Ovary (tissue), 7 donors: ENCODE measurements at regions not wholly inside any gene's neighbourhood (a gene's known extent, or its start where the extent isn't known, plus 50 kb on each side); places are given as distances from the start of the nearest gene placed in this dataset.

Experiments used
- DNase-seq, 5 donors: peaks; one replicate each; pipeline ENCODE4 v3.0.0-alpha.2; 2019 to 2020
- H3K27ac ChIP-seq, 2 donors: fragments of 200-600 bp; one replicate each; pipeline versions ENCODE4 v1.5.1 to v1.8.0; 2019 to 2022
- H3K27me3 ChIP-seq: fragments of 200-600 bp; one replicate; pipeline ENCODE4 v1.8.0; 2022
- H3K36me3 ChIP-seq: fragments of 200-600 bp; sonication (generic); one replicate; pipeline ENCODE4 v1.5.1; 2019
- H3K4me1 ChIP-seq: one replicate; pipeline ENCODE4 v1.8.1; 2013; ENCODE audit warnings: mild to moderate bottlenecking, moderate library complexity; ENCODE audit not compliant: insufficient read depth
- H3K4me3 ChIP-seq: fragments of 200-600 bp; sonication (generic); one replicate; pipeline ENCODE4 v1.5.1; 2017
- H3K9me3 ChIP-seq, 2 donors: fragments of 200-600 bp in 1 of 2; sonication (generic) in 1 of 2; one replicate each; pipeline versions ENCODE4 v1.5.1 to v1.8.1; 2013 to 2019; ENCODE audit warnings: mild to moderate bottlenecking in 1 of 2, moderate library complexity in 1 of 2
- CTCF ChIP-seq, 3 donors: fragments of 450-650 bp in 2 of 3; fragments of 200-600 bp in 1 of 3; IDR thresholded peaks; one replicate each; pipeline versions ENCODE4 v1.5.1 to v1.8.0; 2016 to 2022; ENCODE audit warnings: antibody characterized with exemption in 3 of 3, mild to moderate bottlenecking in 1 of 3
- EP300 ChIP-seq: sonication (generic); formaldehyde crosslinking; IDR thresholded peaks from one replicate; pipeline ENCODE4 v1.6.1; 2017; ENCODE audit warnings: antibody characterized with exemption
- POLR2A ChIP-seq: fragments of 450-650 bp; IDR thresholded peaks from one replicate; pipeline ENCODE4 v1.6.1; 2017; ENCODE audit warnings: antibody characterized with exemption, mild to moderate bottlenecking, moderate library complexity
- WGBS, 3 donors: extraction: QIAGEN DNeasy Blood & Tissue Kit in 1 of 3; methylation state at CpG; one replicate each; pipeline versions ENCODE4 v1.1.5 to v1.1.7; 2013 to 2017; 5-methylcytosine and 5-hydroxymethylcytosine counted together
- intact Hi-C, 4 donors: fragments of 100-400 bp; cut with DNase I; formaldehyde crosslinking; loops; one replicate each; pipeline versions ENCODE4 v1.11.0 to v1.15.1; 2022 to 2023
- donor health status: DM: no; HTN: no; CAD: no; lungs with moderate emphysema.
- donor health status: DM: no; HTN: no; CAD: no.
- donor health status: Bipolar disorder and iron deficiency.
- donor health status: DM: no; HTN: no; CAD: no.
- donor health status: DM: yes; HTN: yes; CAD: no.

GRCh38 chr11:69390561-69390960, 90.9 kb upstream of the LINC01488 start:
- H3K27ac ChIP-seq = no peak overlapping the region
- TF ChIP-seq EP300 = no peak
- TF ChIP-seq CTCF (IDR thresholded peaks at IDR 0.05) = no peak
- no peak for TF ChIP-seq POLR2A
- no peak for DNase-seq
- H3K4me3 ChIP-seq = no peak overlapping the region
- H3K27me3 ChIP-seq = no peaks in the 10 kb centered on the region
- WGBS, 3 donors = 50 to 63% (median 58%) methylated on average over 8 of the region's 8 CpGs
- no peaks in the 10 kb centered on the region for H3K9me3 ChIP-seq
- H3K36me3 ChIP-seq = no peaks in the 10 kb centered on the region
- no peaks in the 10 kb centered on the region for H3K4me1 ChIP-seq
- intact Hi-C loops = no loop called here

- 69 to 74% (median 70%) methylated on average over 34 of the region's 34 CpGs for WGBS, 3 donors
- intact Hi-C loops = no loop called here
- TF ChIP-seq CTCF (IDR thresholded peaks at IDR 0.05) (no peak), EP300 (no peak), POLR2A (no peak)
- DNase-seq = peak in 1 of 5 donors; percentile 3
- Histone ChIP-seq H3K36me3 (no peaks in the 10 kb centered on the region), H3K27me3 (no peaks in the 10 kb centered on the region), H3K4me1 (no peaks in the 10 kb centered on the region), H3K4me3 (no peak overlapping the region), H3K9me3 (no peaks in the 10 kb centered on the region), H3K27ac (no peak overlapping the region)
Observed at GRCh38 chr11:69391192-69392103, 90.0 kb upstream of the LINC01488 start.

GRCh38 chr11:69392104-69392653, 89.3 kb upstream of the LINC01488 start:
- Histone ChIP-seq H3K27ac (no peak overlapping the region), H3K4me3 (no peak overlapping the region), H3K9me3 (no peaks in the 10 kb centered on the region), H3K36me3 (no peaks in the 10 kb centered on the region), H3K27me3 (no peaks in the 10 kb centered on the region), H3K4me1 (no peaks in the 10 kb centered on the region)
- 64 to 77% (median 75%) methylated on average over 8 to 10 of the region's 10 CpGs for WGBS, 3 donors
- TF ChIP-seq EP300 (no peak), CTCF (IDR thresholded peaks at IDR 0.05) (no peak), POLR2A (no peak)
- peak in 1 of 5 donors; percentile 8 for DNase-seq
- intact Hi-C loops = no loop called here

- WGBS, 3 donors = 84 to 90% (median 89%) methylated on average over 16 of the region's 16 CpGs
- DNase-seq = peak in 1 of 5 donors; percentile 23
- no peak overlapping the region for H3K4me3 ChIP-seq
- H3K4me1 ChIP-seq = no peaks in the 10 kb centered on the region
- H3K27ac ChIP-seq = no peak overlapping the region
- intact Hi-C loops = no loop called here
- no peaks in the 10 kb centered on the region for H3K36me3 ChIP-seq
- H3K27me3 ChIP-seq = no peaks in the 10 kb centered on the region
- H3K9me3 ChIP-seq = no peaks in the 10 kb centered on the region
- TF ChIP-seq POLR2A = no peak
- TF ChIP-seq EP300 = no peak
- no peak for TF ChIP-seq CTCF (IDR thresholded peaks at IDR 0.05)
Observed at GRCh38 chr11:69393178-69393832, 88.2 kb upstream of the LINC01488 start.
